Astrocyte (in vitro differentiated cells and primary cell): ENCODE measurements at regions not wholly inside any gene's neighbourhood (a gene's known extent, or its start where the extent isn't known, plus 50 kb on each side); places are given as distances from the start of the nearest gene placed in this dataset.

Experiments used
- DNase-seq: peaks from one replicate; pipeline ENCODE4 v3.0.0-alpha.2; 2010; ENCODE audit warnings: low read depth
- FAIRE-seq: peaks from 2 replicates; lab custom pipeline; 2011; peaks lifted over from hg19 to GRCh38; lab: Jason Lieb, UNC
- H2AFZ ChIP-seq: 2 replicates; pipeline ENCODE4 v1.6.0; 2012; ENCODE audit warnings: low read depth, low read length, inconsistent platforms
- H3K27ac ChIP-seq: 2 replicates; pipeline ENCODE4 v1.5.1; 2011; ENCODE audit warnings: low read depth, low read length, inconsistent platforms
- H3K27me3 ChIP-seq: 2 replicates; pipeline ENCODE4 v1.6.0; 2011; ENCODE audit warnings: low read length, inconsistent platforms; ENCODE audit not compliant: insufficient read depth
- H3K36me3 ChIP-seq: 2 replicates; pipeline ENCODE4 v1.5.1; 2011; ENCODE audit warnings: low read length, inconsistent platforms; ENCODE audit not compliant: insufficient read depth
- H3K4me1 ChIP-seq: 2 replicates; pipeline ENCODE4 v1.5.1; 2011; ENCODE audit warnings: low read length, inconsistent platforms; ENCODE audit not compliant: insufficient read depth
- H3K4me2 ChIP-seq: 2 replicates; pipeline ENCODE4 v1.6.0; 2012; ENCODE audit warnings: low read length, inconsistent platforms
- H3K4me3 ChIP-seq: 2 replicates; pipeline ENCODE4 v1.5.1; 2011; ENCODE audit warnings: low read depth, mild to moderate bottlenecking, low read length, inconsistent platforms; ENCODE audit not compliant: insufficient read depth
- H3K79me2 ChIP-seq: 2 replicates; pipeline ENCODE4 v1.6.0; 2012; ENCODE audit warnings: mild to moderate bottlenecking, low read length, inconsistent platforms; ENCODE audit not compliant: insufficient read depth
- H3K9ac ChIP-seq: 2 replicates; pipeline ENCODE4 v1.6.0; 2012; ENCODE audit warnings: mild to moderate bottlenecking, low read length, inconsistent platforms
- H3K9me3 ChIP-seq: 2 replicates; pipeline ENCODE4 v1.5.1; 2012; ENCODE audit warnings: low read depth, mild to moderate bottlenecking, low read length, inconsistent platforms; ENCODE audit not compliant: insufficient read depth
- H4K20me1 ChIP-seq: 2 replicates; pipeline ENCODE4 v1.6.0; 2012; ENCODE audit warnings: low read length, inconsistent platforms; ENCODE audit not compliant: insufficient read depth
- H3K27ac Mint-ChIP-seq: one replicate; pipeline ENCODE4 v1.8.0; 2021; ENCODE audit warnings: mild to moderate bottlenecking, mixed read lengths; ENCODE audit not compliant: unreplicated experiment
- H3K27me3 Mint-ChIP-seq: one replicate; pipeline ENCODE4 v1.8.0; 2021; ENCODE audit warnings: low read depth, mixed read lengths; ENCODE audit not compliant: unreplicated experiment
- H3K36me3 Mint-ChIP-seq: one replicate; pipeline ENCODE4 v1.8.0; 2021; ENCODE audit warnings: low read depth, mixed read lengths; ENCODE audit not compliant: unreplicated experiment
- H3K4me1 Mint-ChIP-seq: one replicate; pipeline ENCODE4 v1.8.0; 2021; ENCODE audit warnings: low read depth, mixed read lengths; ENCODE audit not compliant: unreplicated experiment
- H3K4me3 Mint-ChIP-seq: one replicate; pipeline ENCODE4 v1.8.0; 2021; ENCODE audit warnings: mild to moderate bottlenecking, moderate library complexity, mixed read lengths; ENCODE audit not compliant: unreplicated experiment
- H3K9me3 Mint-ChIP-seq: one replicate; pipeline ENCODE4 v1.8.0; 2021; ENCODE audit warnings: mild to moderate bottlenecking, mixed read lengths; ENCODE audit not compliant: unreplicated experiment
- EZH2 ChIP-seq: IDR thresholded peaks from 2 replicates; pipeline ENCODE4 v1.6.1; 2012; ENCODE audit warnings: mild to moderate bottlenecking, low read length, inconsistent platforms; ENCODE audit not compliant: insufficient read depth
- TF ChIP-seq, protein P1 (sequence below): IDR thresholded peaks from 2 replicates; pipeline ENCODE4 v1.5.1; 2011; ENCODE audit warnings: low read depth, mild to moderate bottlenecking, inconsistent platforms, low read length, moderate library complexity; ENCODE audit not compliant: insufficient read depth

DNA sequence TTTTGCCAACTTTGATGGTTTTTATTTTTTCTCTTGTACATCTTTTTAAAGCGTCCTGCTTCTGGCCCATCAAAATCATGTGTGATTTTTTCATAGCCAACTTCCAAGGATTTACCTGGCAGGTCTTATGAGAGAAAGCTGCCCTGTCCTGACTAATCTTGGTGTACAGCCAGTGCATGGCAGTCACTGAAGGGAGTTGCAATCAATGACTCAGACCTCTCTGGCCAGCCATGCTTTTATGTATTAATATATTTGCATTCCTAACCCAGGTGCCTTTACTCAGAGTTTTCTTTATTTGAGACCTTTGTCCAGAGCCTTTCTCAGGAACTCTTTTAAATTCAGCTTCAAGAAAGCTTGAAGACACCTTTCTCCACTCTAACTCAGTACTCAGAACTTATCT, 691.5 kb upstream of the HTR2C start:
- Mint-ChIP-seq H3K4me3 (no peak overlapping the region), H3K36me3 (no peaks in the 10 kb centered on the region), H3K9me3 (peaks cover 2% of the 10 kb centered on the region), H3K27me3 (no peaks in the 10 kb centered on the region), H3K27ac (no peak overlapping the region), H3K4me1 (no peaks in the 10 kb centered on the region)
- H4K20me1 ChIP-seq, result no peaks in the 10 kb centered on the region
- H3K79me2 ChIP-seq, result no peaks in the 10 kb centered on the region
- H3K9ac ChIP-seq, result no peak overlapping the region
- no peak overlapping the region for H2AFZ ChIP-seq
- no peaks in the 10 kb centered on the region for H3K9me3 ChIP-seq
- FAIRE-seq (no peak), DNase-seq (no peak)
- H3K27ac ChIP-seq, result no peak overlapping the region
- H3K36me3 ChIP-seq, result no peaks in the 10 kb centered on the region
- no peak overlapping the region for H3K4me3 ChIP-seq
- no peaks in the 10 kb centered on the region for H3K27me3 ChIP-seq
- no peaks in the 10 kb centered on the region for H3K4me1 ChIP-seq
- TF ChIP-seq EZH2, result no peak
- TF ChIP-seq, protein P1, sequence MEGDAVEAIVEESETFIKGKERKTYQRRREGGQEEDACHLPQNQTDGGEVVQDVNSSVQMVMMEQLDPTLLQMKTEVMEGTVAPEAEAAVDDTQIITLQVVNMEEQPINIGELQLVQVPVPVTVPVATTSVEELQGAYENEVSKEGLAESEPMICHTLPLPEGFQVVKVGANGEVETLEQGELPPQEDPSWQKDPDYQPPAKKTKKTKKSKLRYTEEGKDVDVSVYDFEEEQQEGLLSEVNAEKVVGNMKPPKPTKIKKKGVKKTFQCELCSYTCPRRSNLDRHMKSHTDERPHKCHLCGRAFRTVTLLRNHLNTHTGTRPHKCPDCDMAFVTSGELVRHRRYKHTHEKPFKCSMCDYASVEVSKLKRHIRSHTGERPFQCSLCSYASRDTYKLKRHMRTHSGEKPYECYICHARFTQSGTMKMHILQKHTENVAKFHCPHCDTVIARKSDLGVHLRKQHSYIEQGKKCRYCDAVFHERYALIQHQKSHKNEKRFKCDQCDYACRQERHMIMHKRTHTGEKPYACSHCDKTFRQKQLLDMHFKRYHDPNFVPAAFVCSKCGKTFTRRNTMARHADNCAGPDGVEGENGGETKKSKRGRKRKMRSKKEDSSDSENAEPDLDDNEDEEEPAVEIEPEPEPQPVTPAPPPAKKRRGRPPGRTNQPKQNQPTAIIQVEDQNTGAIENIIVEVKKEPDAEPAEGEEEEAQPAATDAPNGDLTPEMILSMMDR, result no peak
- no peak overlapping the region for H3K4me2 ChIP-seq

- no peaks in the 10 kb centered on the region for H3K9me3 ChIP-seq
- no peaks in the 10 kb centered on the region for H3K27me3 Mint-ChIP-seq
- H3K9me3 Mint-ChIP-seq, result no peaks in the 10 kb centered on the region
- no peak overlapping the region for H3K9ac ChIP-seq
- no peak overlapping the region for H3K27ac ChIP-seq
- H3K4me2 ChIP-seq, result no peak overlapping the region
- TF ChIP-seq, protein P1, result no peak
- no peak for TF ChIP-seq EZH2
- no peak overlapping the region for H3K4me3 ChIP-seq
- no peaks in the 10 kb centered on the region for H3K36me3 ChIP-seq
- no peak for DNase-seq
- peak; percentile 37 for FAIRE-seq
- no peak overlapping the region for H2AFZ ChIP-seq
- no peaks in the 10 kb centered on the region for H3K36me3 Mint-ChIP-seq
- H3K4me3 Mint-ChIP-seq, result no peak overlapping the region
- H3K27ac Mint-ChIP-seq, result no peak overlapping the region
- H4K20me1 ChIP-seq, result no peaks in the 10 kb centered on the region
- peaks cover 4% of the 10 kb centered on the region for H3K4me1 Mint-ChIP-seq
- no peaks in the 10 kb centered on the region for H3K27me3 ChIP-seq
- H3K79me2 ChIP-seq, result no peaks in the 10 kb centered on the region
- no peaks in the 10 kb centered on the region for H3K4me1 ChIP-seq
Observed at GRCh38 chrX:113873056-113873455, 710.8 kb upstream of the HTR2C start.

DNA sequence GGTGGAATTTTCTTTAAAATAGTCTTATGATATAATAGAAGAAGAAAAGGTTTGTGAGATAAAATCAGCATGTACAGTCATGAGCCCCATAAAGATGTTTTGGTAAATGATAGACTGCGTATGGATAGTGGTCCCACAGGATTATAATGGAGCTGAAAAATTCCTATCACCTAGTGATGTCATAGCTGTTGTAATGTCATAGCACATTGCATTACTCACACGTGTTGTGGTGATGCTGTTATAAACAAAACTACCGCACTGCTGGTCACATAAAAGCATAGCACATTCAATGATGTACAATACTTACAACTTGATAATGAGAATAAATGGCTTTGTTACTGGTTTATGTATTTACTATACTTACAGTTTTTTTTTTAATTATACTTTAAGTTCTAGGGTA, 715.2 kb upstream of the HTR2C start:
- Histone ChIP-seq H4K20me1 (no peaks in the 10 kb centered on the region), H3K4me2 (no peak overlapping the region), H3K36me3 (no peaks in the 10 kb centered on the region), H3K27me3 (no peaks in the 10 kb centered on the region), H2AFZ (no peak overlapping the region), H3K4me1 (no peaks in the 10 kb centered on the region), H3K9me3 (no peaks in the 10 kb centered on the region), H3K79me2 (no peaks in the 10 kb centered on the region), H3K9ac (no peak overlapping the region), H3K27ac (no peak overlapping the region), H3K4me3 (no peak overlapping the region)
- Mint-ChIP-seq H3K9me3 (no peaks in the 10 kb centered on the region), H3K27me3 (no peaks in the 10 kb centered on the region), H3K36me3 (no peaks in the 10 kb centered on the region), H3K27ac (no peak overlapping the region), H3K4me1 (peaks cover 5% of the 10 kb centered on the region), H3K4me3 (no peak overlapping the region)
- no peak for FAIRE-seq
- no peak for TF ChIP-seq EZH2
- DNase-seq, result no peak
